HG03457 (cell line): ENCODE measurements at regions not wholly inside any gene's neighbourhood (a gene's known extent, or its start where the extent isn't known, plus 50 kb on each side); places are given as distances from the start of the nearest gene placed in this dataset.

Experiments used
- ATAC-seq: cut with Tn5 transposase; IDR thresholded peaks from one replicate; pipeline ENCODE4 v1.9.1; 2021; ENCODE audit warnings: moderate number of reproducible peaks; ENCODE audit not compliant: unreplicated experiment

- ATAC-seq = no peak
Measured at GRCh38 chr12:124240493-124240892, 54.4 kb upstream of the RFLNA start.

- ATAC-seq = no peak
Measured at GRCh38 chr12:124241776-124242528, 52.9 kb upstream of the RFLNA start.

GRCh38 chr12:124242529-124243065 is 52.3 kb upstream of the RFLNA start:
- ATAC-seq = no peak

GRCh38 chr12:124243936-124244335 is 51.0 kb upstream of the RFLNA start:
- ATAC-seq = no peak
